ENCODE measurements at regions not wholly inside any gene's neighbourhood (a gene's known extent, or its start where the extent isn't known, plus 50 kb on each side); places are given as distances from the start of the nearest gene placed in this dataset.

DNA sequence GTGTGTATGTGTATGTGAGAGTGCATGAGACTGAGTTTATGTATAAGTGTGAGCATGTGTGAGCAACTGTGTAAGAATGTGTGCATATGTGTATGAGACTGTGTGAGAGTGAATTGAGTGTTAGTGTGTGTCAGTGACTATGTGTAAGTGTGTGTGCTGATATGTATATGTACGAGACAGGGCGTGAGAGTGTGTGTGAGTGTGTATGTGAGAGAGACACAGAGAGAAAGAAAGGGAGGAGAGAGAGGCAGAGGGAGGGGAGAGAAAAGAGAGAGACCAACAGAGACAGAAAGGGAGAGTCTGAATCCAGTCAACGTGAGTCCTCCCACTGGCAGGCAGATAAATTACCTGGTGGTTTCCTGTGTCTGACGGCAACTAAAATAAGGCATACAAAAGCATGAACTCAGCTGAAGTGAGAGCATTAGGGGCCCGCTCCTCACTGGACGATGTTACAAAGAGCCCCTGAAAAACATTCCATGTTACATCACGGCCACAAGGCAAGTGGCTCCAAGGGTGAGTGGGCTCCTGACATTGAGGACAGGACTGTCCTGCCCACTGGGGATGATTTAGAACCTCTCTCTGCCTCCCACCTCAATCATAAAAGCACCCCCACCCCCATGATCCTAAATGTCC is 66.6 kb upstream of the TIAM1 start:
- no peaks in the 10 kb centered on the region for H3K9me3 ChIP-seq
- H3K27ac ChIP-seq, result no peak overlapping the region
- FAIRE-seq (no peak), ATAC-seq (no peak), DNase-seq (no peak)
- TF ChIP-seq, protein P1, sequence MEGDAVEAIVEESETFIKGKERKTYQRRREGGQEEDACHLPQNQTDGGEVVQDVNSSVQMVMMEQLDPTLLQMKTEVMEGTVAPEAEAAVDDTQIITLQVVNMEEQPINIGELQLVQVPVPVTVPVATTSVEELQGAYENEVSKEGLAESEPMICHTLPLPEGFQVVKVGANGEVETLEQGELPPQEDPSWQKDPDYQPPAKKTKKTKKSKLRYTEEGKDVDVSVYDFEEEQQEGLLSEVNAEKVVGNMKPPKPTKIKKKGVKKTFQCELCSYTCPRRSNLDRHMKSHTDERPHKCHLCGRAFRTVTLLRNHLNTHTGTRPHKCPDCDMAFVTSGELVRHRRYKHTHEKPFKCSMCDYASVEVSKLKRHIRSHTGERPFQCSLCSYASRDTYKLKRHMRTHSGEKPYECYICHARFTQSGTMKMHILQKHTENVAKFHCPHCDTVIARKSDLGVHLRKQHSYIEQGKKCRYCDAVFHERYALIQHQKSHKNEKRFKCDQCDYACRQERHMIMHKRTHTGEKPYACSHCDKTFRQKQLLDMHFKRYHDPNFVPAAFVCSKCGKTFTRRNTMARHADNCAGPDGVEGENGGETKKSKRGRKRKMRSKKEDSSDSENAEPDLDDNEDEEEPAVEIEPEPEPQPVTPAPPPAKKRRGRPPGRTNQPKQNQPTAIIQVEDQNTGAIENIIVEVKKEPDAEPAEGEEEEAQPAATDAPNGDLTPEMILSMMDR (IDR thresholded peaks at IDR 0.05), result no peak
- no peak overlapping the region for H3K4me3 ChIP-seq
- no peaks in the 10 kb centered on the region for H3K4me1 ChIP-seq
- no peaks in the 10 kb centered on the region for H3K27me3 ChIP-seq
- H3K36me3 ChIP-seq, result no peaks in the 10 kb centered on the region
- intact Hi-C loops (cut with DNase I), result no loop called here
- 42 to 48% methylated on average over 7 of the region's 7 CpGs for WGBS, 2 donors

DNA sequence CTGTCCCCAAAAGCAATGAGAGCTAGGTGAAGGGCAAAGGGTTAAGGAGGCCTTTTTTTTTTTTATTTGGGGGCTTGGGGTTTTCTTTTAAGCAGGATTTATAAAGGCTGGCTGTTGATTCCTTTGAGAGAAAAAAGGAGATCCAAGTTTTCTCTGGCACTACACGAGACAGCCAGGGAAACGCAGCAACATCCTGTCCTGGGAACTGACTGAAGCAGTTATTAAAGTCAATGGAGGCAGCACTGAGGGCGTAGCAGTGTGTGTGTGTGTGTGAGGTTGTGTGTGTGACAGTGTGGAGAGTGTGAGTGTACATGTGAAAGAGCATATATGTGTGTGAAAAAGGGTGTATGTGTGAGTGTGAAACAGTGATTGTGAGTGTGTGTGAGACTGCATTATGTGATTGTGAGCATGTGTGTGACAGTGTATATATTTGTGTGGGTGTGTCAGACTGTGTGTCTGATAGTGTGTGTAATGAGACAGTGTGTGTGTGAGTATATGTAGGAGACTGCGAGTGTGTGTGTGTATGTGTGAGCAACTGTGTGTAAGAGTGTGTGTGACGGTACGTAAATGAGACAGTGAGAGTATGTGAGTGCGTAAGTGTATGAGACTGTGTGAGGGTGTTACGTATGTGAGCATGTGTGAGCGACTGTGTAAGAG is 65.9 kb upstream of the TIAM1 start:
- 71 to 80% methylated on average over 9 of the region's 9 CpGs for WGBS, 2 donors
- Histone ChIP-seq H3K36me3 (no peaks in the 10 kb centered on the region), H3K27me3 (no peaks in the 10 kb centered on the region), H3K4me1 (no peaks in the 10 kb centered on the region), H3K4me3 (no peak overlapping the region), H3K9me3 (no peaks in the 10 kb centered on the region), H3K27ac (no peak overlapping the region)
- FAIRE-seq (no peak), ATAC-seq (no peak), DNase-seq (no peak)
- intact Hi-C loops (cut with DNase I), result no loop called here
- TF ChIP-seq, protein P1 (IDR thresholded peaks at IDR 0.05), result no peak

DNA sequence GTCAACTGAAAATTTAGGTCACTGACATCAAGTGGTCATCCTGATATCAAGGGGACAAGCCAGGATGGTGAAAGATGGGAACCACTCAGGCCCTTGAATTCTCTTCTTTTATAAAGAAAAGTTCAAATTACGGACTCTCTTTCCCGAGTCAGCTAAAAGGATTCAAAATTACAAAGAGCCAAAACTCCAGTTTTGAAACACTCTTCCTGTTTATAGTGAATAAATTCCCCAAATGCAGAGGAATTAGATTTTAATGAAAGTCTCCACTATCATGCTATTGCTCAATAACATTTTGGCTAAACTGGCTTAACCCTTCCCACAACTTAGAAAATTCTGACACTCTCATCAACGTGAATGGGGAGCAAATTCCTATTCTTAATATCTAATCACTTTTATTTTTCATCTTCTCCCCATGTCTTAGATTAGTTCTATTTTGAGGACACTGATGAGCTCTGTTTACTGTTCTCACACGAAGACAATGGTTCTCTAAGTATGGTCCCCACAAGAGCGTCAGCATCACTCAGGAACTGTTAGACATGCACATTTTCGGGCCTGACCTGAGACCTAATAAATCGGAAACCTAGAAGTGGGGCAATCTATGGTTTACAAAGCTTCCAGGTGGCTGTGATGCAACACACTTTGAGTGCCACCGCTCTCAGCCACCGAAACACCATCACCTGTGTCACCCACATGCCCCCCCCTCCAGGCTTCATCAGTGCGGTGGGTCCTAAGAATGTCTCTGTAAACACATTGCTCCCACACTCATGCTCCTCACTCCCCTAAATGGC is 64.4 kb upstream of the TIAM1 start:
- intact Hi-C loops (cut with DNase I), result no loop called here
- FAIRE-seq, result no peak
- no peak for DNase-seq
- Histone ChIP-seq H3K4me1 (no peaks in the 10 kb centered on the region), H3K27me3 (no peaks in the 10 kb centered on the region), H3K4me3 (no peak overlapping the region), H3K27ac (no peak overlapping the region), H3K36me3 (no peaks in the 10 kb centered on the region), H3K9me3 (no peaks in the 10 kb centered on the region)
- 64 to 73% methylated on average over 10 of the region's 10 CpGs for WGBS, 2 donors
- TF ChIP-seq, protein P1 (IDR thresholded peaks at IDR 0.05), result no peak
- ATAC-seq, result peak in 1 of 4 donors; percentile 41

DNA sequence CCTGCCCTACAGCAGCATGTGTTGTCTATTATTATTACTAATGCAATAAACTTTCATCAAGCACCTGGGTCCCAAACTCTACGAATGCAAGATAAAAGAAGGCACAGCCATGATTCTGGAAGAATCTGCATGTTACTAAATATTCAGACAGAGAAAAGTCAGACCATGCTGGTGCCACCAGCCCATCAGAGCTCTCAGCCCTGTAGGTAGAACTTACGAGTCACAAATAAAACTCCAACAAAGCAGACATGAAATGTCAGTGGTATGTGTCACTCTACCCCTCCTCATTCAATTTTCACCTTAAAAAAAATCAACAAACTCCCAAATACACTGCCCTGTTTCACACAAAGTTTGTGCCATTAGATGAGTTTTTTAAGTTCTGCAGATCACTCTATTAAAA is 62.4 kb upstream of the TIAM1 start:
- DNase-seq (no peak), ATAC-seq (no peak), FAIRE-seq (no peak)
- no peak overlapping the region for H3K4me3 ChIP-seq
- H3K36me3 ChIP-seq, result no peaks in the 10 kb centered on the region
- no peak overlapping the region for H3K27ac ChIP-seq
- H3K4me1 ChIP-seq, result no peaks in the 10 kb centered on the region
- TF ChIP-seq, protein P1 (IDR thresholded peaks at IDR 0.05), result no peak
- intact Hi-C loops (cut with DNase I), result no loop called here
- 43 to 64% methylated on average over 2 of the region's 2 CpGs for WGBS, 2 donors
- H3K27me3 ChIP-seq, result no peaks in the 10 kb centered on the region
- H3K9me3 ChIP-seq, result no peaks in the 10 kb centered on the region
